Activated B cell treated with CpG ODN at 0.5 μM for 24 hours (primary cell): ENCODE measurements at regions not wholly inside any gene's neighbourhood (a gene's known extent, or its start where the extent isn't known, plus 50 kb on each side); places are given as distances from the start of the nearest gene placed in this dataset.

ENCODE experiments used
- ATAC-seq: fragments of 200-7000 bp; cut with Tn5 transposase; one replicate; pipeline ENCODE4 v1.10.0; 2021; ENCODE audit warnings: low read depth, mild to moderate bottlenecking, moderate library complexity
- CTCF ChIA-PET: fragments of 350-600 bp; sonication (Branson Sonifier 250); formaldehyde crosslinking; loops from one replicate; lab custom pipeline; 2021; ENCODE audit warnings: antibody characterized with exemption; lab: Charles Lee
- POLR2A ChIA-PET: fragments of 350-600 bp; sonication (Branson Sonifier 250); formaldehyde crosslinking; loops from one replicate; lab custom pipeline; 2021; ENCODE audit warnings: antibody characterized with exemption; lab: Charles Lee
- DNase-seq: peaks from one replicate; pipeline ENCODE4 v3.0.0; 2022
- H3K27ac Mint-ChIP-seq: one replicate; pipeline ENCODE4 v1.8.0; 2020; ENCODE audit warnings: mixed read lengths
- H3K27me3 Mint-ChIP-seq: one replicate; pipeline ENCODE4 v1.8.0; 2021; ENCODE audit warnings: mixed read lengths
- H3K36me3 Mint-ChIP-seq: one replicate; pipeline ENCODE4 v1.8.0; 2021; ENCODE audit warnings: low read depth, mixed read lengths
- H3K4me1 Mint-ChIP-seq: one replicate; pipeline ENCODE4 v1.8.0; 2021; ENCODE audit warnings: mixed read lengths
- H3K4me3 Mint-ChIP-seq: one replicate; pipeline ENCODE4 v1.8.0; 2020; ENCODE audit warnings: mild to moderate bottlenecking, mixed read lengths
- H3K9me3 Mint-ChIP-seq: one replicate; pipeline ENCODE4 v1.8.0; 2020; ENCODE audit warnings: mixed read lengths
- intact Hi-C: fragments of 100-400 bp; cut with micrococcal nuclease; formaldehyde crosslinking; loops from one replicate; pipeline ENCODE4 v1.15.1; 2024
- TF ChIP-seq, protein P1 (sequence below): fragments of 200-600 bp; IDR thresholded peaks from one replicate; pipeline ENCODE4 v1.8.0; 2022; ENCODE audit warnings: antibody characterized with exemption, mild to moderate bottlenecking

DNA sequence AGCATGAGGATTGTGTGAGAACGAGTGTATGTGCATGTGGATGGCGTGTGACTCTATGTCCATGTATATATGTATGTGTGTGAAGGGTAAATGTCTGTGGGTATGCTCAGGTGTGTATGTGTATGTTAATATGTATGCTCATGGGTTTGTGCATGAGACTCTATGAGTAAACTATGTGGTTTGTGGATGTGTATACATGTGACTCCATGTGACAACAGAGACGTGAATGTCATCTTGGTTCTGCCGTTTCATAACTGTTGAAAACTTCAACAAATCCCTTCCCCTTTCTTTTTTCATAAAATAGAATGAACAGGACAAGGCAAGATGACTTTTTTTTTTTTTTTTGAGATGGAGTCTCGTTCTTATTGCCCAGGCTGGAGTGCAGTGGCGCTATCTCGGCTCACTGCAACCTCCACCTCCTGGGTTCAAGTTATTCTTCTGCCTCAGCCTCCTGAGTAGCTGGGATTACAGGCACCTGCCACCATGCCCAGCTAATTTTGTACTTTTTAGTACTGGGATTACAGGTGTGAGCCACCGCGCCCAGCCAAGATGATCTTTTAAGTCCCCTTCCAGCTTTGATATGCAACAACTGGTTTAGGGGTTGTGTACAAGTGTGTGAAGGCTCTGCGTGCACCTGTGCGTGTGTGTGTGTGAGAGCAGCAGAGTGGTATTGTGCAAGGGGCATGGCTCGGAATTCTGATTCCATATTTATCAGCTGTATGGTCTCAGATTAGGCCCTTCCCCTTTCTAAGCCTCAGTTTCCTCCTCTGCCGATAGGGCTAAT is 106.3 kb downstream of the EBNA1BP2 start:
- DNase-seq (no peak), ATAC-seq (no peak)
- POLR2A ChIA-PET, result interaction anchor here (0.7 kb wide), 1 partner anchor 139 kb away, joined by 3 read pairs; no protein-coding TSS in a partner anchor
- H3K27ac Mint-ChIP-seq, result no peak overlapping the region
- H3K27me3 Mint-ChIP-seq, result no peaks in the 10 kb centered on the region
- H3K36me3 Mint-ChIP-seq, result no peaks in the 10 kb centered on the region
- intact Hi-C loops, result no loop called here
- TF ChIP-seq, protein P1, sequence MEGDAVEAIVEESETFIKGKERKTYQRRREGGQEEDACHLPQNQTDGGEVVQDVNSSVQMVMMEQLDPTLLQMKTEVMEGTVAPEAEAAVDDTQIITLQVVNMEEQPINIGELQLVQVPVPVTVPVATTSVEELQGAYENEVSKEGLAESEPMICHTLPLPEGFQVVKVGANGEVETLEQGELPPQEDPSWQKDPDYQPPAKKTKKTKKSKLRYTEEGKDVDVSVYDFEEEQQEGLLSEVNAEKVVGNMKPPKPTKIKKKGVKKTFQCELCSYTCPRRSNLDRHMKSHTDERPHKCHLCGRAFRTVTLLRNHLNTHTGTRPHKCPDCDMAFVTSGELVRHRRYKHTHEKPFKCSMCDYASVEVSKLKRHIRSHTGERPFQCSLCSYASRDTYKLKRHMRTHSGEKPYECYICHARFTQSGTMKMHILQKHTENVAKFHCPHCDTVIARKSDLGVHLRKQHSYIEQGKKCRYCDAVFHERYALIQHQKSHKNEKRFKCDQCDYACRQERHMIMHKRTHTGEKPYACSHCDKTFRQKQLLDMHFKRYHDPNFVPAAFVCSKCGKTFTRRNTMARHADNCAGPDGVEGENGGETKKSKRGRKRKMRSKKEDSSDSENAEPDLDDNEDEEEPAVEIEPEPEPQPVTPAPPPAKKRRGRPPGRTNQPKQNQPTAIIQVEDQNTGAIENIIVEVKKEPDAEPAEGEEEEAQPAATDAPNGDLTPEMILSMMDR, result no peak
- H3K9me3 Mint-ChIP-seq, result no peaks in the 10 kb centered on the region
- no peak overlapping the region for H3K4me3 Mint-ChIP-seq
- CTCF ChIA-PET, result interaction anchor here (1.9 to 11.3 kb wide), 2 partner anchors 8 to 151 kb away, joined by 11 to 523 read pairs; no protein-coding TSS in a partner anchor
- H3K4me1 Mint-ChIP-seq, result peaks cover 16% of the 10 kb centered on the region

DNA sequence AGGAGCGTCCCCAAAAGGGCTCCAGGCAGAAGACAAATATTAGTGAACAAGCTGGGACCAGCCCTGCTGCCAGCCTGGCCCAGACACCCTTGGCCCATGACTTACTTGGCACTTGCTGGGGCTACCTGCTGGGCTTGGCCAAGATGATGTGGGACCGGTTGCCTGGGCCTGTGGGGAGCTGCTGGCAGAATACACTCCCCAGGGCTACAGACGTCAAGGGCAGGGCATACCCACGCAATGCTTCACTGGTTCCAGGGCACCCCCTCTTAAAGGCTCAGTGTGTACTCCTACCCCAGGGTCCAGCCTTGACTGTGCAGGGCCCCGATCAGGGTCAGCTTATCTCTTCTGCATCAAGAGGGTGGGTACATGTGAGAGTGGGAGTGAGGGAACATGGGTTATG is 106.5 kb upstream of the SLC2A1 start:
- ChIA-PET POLR2A (no interaction called here), CTCF (interaction anchor here (1.9 kb wide), 1 partner anchor 8 kb away, joined by 11 read pairs; no protein-coding TSS in a partner anchor)
- Mint-ChIP-seq H3K4me3 (no peak overlapping the region), H3K9me3 (no peaks in the 10 kb centered on the region), H3K36me3 (no peaks in the 10 kb centered on the region), H3K27ac (no peak overlapping the region), H3K27me3 (no peaks in the 10 kb centered on the region), H3K4me1 (peaks cover 16% of the 10 kb centered on the region)
- TF ChIP-seq, protein P1, result no peak
- intact Hi-C loops, result no loop called here
- DNase-seq (no peak), ATAC-seq (no peak)

GRCh38 chr1:43063394-43064219 is 104.9 kb upstream of the SLC2A1 start:
- Mint-ChIP-seq H3K36me3 (no peaks in the 10 kb centered on the region), H3K27ac (no peak overlapping the region), H3K27me3 (no peaks in the 10 kb centered on the region), H3K4me3 (no peak overlapping the region), H3K9me3 (no peaks in the 10 kb centered on the region), H3K4me1 (peaks cover 13% of the 10 kb centered on the region)
- ChIA-PET CTCF (interaction anchor here (1.5 to 1.9 kb wide), 2 partner anchors 10 to 150 kb away, joined by 6 to 11 read pairs; no protein-coding TSS in a partner anchor), POLR2A (no interaction called here)
- intact Hi-C loops, result no loop called here
- ATAC-seq, result no peak
- TF ChIP-seq, protein P1, result no peak
- DNase-seq, result no peak

DNA sequence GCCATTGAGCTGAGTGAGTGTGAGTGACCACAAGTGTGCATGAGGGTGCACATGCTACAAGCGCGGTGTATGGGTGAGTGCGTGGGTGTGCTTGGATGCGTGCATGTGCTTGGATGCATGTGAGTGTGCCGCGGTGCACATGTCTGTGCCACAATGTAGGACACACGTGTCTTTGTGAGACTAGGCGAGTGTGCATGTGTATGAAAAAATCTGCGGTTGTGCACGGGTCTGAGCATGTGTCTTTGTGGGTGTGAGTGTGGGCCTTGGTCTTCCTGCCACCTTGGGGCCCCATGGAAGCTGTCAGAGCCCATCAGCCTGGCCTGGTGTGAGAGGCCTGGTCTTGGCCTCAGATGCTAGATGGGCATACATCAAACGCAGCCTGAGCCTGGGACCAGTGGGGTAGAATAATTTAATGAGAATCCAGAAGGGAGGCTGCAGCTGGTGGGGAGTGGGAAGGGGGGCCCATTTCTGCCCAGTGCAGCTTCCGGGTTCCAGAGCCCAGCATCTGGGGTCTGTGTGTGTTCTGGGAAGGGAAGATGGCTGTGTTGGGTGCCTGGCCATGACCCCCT is 103.9 kb upstream of the SLC2A1 start:
- H3K27ac Mint-ChIP-seq, result no peak overlapping the region

More for the DNA sequence above, 103.9 kb upstream of the SLC2A1 start:
- Mint-ChIP-seq H3K4me3 (no peak overlapping the region), H3K4me1 (peaks cover 9% of the 10 kb centered on the region), H3K9me3 (no peaks in the 10 kb centered on the region), H3K36me3 (no peaks in the 10 kb centered on the region), H3K27me3 (peaks cover 3% of the 10 kb centered on the region)
- TF ChIP-seq, protein P1, result no peak
- ChIA-PET POLR2A (no interaction called here), CTCF (interaction anchor here (1.2 to 2.3 kb wide), 3 partner anchors 11 to 149 kb away, joined by 4 to 9 read pairs (median 8); no protein-coding TSS in a partner anchor)
- ATAC-seq, result no peak
- intact Hi-C loops, result no loop called here
- DNase-seq, result no peak
